Smooth muscle cell (in vitro differentiated cells): ENCODE measurements at regions not wholly inside any gene's neighbourhood (a gene's known extent, or its start where the extent isn't known, plus 50 kb on each side); places are given as distances from the start of the nearest gene placed in this dataset.

ENCODE experiments used
- DNase-seq: peaks from one replicate; lab custom pipeline; 2025; ENCODE audit not compliant: unreplicated experiment; lab: John Stamatoyannopoulos, UW
- H2AFZ ChIP-seq: fragments of 200-600 bp; sonication (generic); 2 replicates; pipeline ENCODE4 v1.6.0; 2016; ENCODE audit warnings: antibody characterized with exemption, low read depth, mild to moderate bottlenecking
- H3F3A ChIP-seq: fragments of 200-600 bp; sonication (generic); 2 replicates; pipeline ENCODE4 v1.6.0; 2017; ENCODE audit warnings: antibody characterized with exemption, low read depth
- H3K27ac ChIP-seq: fragments of 200-600 bp; sonication (generic); 2 replicates; pipeline ENCODE4 v1.5.1; 2016; ENCODE audit warnings: low read depth, mild to moderate bottlenecking
- H3K27me3 ChIP-seq: fragments of 200-600 bp; sonication (generic); 2 replicates; pipeline ENCODE4 v1.6.1; 2016; ENCODE audit warnings: low read depth, mild to moderate bottlenecking
- H3K36me3 ChIP-seq: fragments of 200-600 bp; sonication (generic); 2 replicates; pipeline ENCODE4 v1.5.1; 2016; ENCODE audit warnings: low read depth
- H3K4me1 ChIP-seq: fragments of 200-600 bp; sonication (generic); 2 replicates; pipeline ENCODE4 v1.5.1; 2016; ENCODE audit warnings: low read depth
- H3K4me2 ChIP-seq: fragments of 200-600 bp; sonication (generic); 2 replicates; pipeline ENCODE4 v1.6.0; 2016; ENCODE audit warnings: mild to moderate bottlenecking
- H3K4me3 ChIP-seq: fragments of 200-600 bp; sonication (generic); 2 replicates; pipeline ENCODE4 v1.5.1; 2016; ENCODE audit warnings: mild to moderate bottlenecking
- H3K79me2 ChIP-seq: fragments of 200-600 bp; sonication (generic); 2 replicates; pipeline ENCODE4 v1.6.0; 2016; ENCODE audit warnings: low read depth, mild to moderate bottlenecking
- H3K9ac ChIP-seq: fragments of 200-600 bp; sonication (generic); 2 replicates; pipeline ENCODE4 v1.6.0; 2016; ENCODE audit warnings: low read depth
- H3K9me3 ChIP-seq: fragments of 200-600 bp; sonication (generic); replicated peaks from 2 replicates; pipeline ENCODE4 v1.5.1; 2016; ENCODE audit warnings: low read depth
- H4K20me1 ChIP-seq: fragments of 200-600 bp; sonication (generic); 2 replicates; pipeline ENCODE4 v1.6.0; 2016; ENCODE audit warnings: low read depth
- WGBS: methylation state at CpG from one replicate; pipeline ENCODE4 v1.1.7; 2016; ENCODE audit warnings: low lambda C conversion rate; 5-methylcytosine and 5-hydroxymethylcytosine counted together
- TF ChIP-seq, protein P1 (sequence below): fragments of 200-600 bp; sonication (generic); IDR thresholded peaks from 2 replicates; pipeline ENCODE4 v1.5.1; 2017; ENCODE audit warnings: borderline replicate concordance, mild to moderate bottlenecking, antibody characterized with exemption; ENCODE audit not compliant: insufficient read depth, poor library complexity, severe bottlenecking

- no peaks in the 10 kb centered on the region for H3F3A ChIP-seq
- H3K4me3 ChIP-seq = no peak overlapping the region
- no peaks in the 10 kb centered on the region for H3K79me2 ChIP-seq
- no peaks in the 10 kb centered on the region for H3K9me3 ChIP-seq
- H3K4me1 ChIP-seq = no peaks in the 10 kb centered on the region
- DNase-seq = no peak
- WGBS = 93% methylated on average over 10 of the region's 10 CpGs
- no peak overlapping the region for H3K9ac ChIP-seq
- H4K20me1 ChIP-seq = no peaks in the 10 kb centered on the region
- H2AFZ ChIP-seq = no peak overlapping the region
- peaks cover 3% of the 10 kb centered on the region for H3K27me3 ChIP-seq
- TF ChIP-seq, protein P1, sequence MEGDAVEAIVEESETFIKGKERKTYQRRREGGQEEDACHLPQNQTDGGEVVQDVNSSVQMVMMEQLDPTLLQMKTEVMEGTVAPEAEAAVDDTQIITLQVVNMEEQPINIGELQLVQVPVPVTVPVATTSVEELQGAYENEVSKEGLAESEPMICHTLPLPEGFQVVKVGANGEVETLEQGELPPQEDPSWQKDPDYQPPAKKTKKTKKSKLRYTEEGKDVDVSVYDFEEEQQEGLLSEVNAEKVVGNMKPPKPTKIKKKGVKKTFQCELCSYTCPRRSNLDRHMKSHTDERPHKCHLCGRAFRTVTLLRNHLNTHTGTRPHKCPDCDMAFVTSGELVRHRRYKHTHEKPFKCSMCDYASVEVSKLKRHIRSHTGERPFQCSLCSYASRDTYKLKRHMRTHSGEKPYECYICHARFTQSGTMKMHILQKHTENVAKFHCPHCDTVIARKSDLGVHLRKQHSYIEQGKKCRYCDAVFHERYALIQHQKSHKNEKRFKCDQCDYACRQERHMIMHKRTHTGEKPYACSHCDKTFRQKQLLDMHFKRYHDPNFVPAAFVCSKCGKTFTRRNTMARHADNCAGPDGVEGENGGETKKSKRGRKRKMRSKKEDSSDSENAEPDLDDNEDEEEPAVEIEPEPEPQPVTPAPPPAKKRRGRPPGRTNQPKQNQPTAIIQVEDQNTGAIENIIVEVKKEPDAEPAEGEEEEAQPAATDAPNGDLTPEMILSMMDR = no peak
- H3K4me2 ChIP-seq = no peak overlapping the region
- H3K36me3 ChIP-seq = no peaks in the 10 kb centered on the region
- no peak overlapping the region for H3K27ac ChIP-seq
These were observed 209.1 kb downstream of the ERMARD start for GRCh38 chr6:169960521-169960885.

DNA sequence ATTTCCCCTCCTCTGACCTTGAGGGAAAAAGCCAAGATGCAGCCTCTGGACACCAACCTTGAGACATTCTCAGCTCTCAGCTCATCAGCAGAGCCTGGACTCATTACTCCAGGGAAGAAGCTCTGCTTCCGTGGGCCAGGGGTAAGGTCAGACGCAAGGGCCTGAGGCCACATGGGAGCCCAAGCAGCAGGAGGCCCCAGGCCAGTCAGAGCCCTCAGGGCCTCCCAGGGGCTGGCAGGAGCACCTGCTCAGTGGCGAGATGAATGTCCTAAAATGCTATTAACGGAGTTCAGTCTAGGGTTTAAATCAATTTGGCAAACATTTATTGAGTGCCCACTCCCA is 208.6 kb downstream of the ERMARD start:
- H3F3A ChIP-seq = no peaks in the 10 kb centered on the region
- no peaks in the 10 kb centered on the region for H4K20me1 ChIP-seq
- H3K4me3 ChIP-seq = no peak overlapping the region
- H3K27ac ChIP-seq = no peak overlapping the region
- 95% methylated on average over 4 of the region's 4 CpGs for WGBS
- DNase-seq = no peak
- H3K79me2 ChIP-seq = no peaks in the 10 kb centered on the region
- H3K27me3 ChIP-seq = peaks cover 5% of the 10 kb centered on the region
- H3K36me3 ChIP-seq = no peaks in the 10 kb centered on the region
- no peak overlapping the region for H3K4me2 ChIP-seq
- H3K9ac ChIP-seq = no peak overlapping the region
- no peak overlapping the region for H2AFZ ChIP-seq
- no peaks in the 10 kb centered on the region for H3K9me3 ChIP-seq
- H3K4me1 ChIP-seq = no peaks in the 10 kb centered on the region
- TF ChIP-seq, protein P1 = no peak

GRCh38 chr6:169959136-169960002 is 207.9 kb downstream of the ERMARD start:
- no peak overlapping the region for H3K4me3 ChIP-seq
- no peak overlapping the region for H3K27ac ChIP-seq
- H4K20me1 ChIP-seq = no peaks in the 10 kb centered on the region
- no peak overlapping the region for H2AFZ ChIP-seq
- WGBS = 88% methylated on average over 25 of the region's 28 CpGs
- H3K9ac ChIP-seq = no peak overlapping the region
- H3K27me3 ChIP-seq = peaks cover 5% of the 10 kb centered on the region
- H3K4me2 ChIP-seq = no peak overlapping the region
- no peaks in the 10 kb centered on the region for H3K79me2 ChIP-seq
- no peaks in the 10 kb centered on the region for H3K36me3 ChIP-seq
- TF ChIP-seq, protein P1 = no peak
- no peaks in the 10 kb centered on the region for H3F3A ChIP-seq
- DNase-seq = no peak
- no peaks in the 10 kb centered on the region for H3K9me3 ChIP-seq
- no peaks in the 10 kb centered on the region for H3K4me1 ChIP-seq

- Histone ChIP-seq H3K36me3 (no peaks in the 10 kb centered on the region), H3F3A (no peaks in the 10 kb centered on the region), H3K79me2 (no peaks in the 10 kb centered on the region), H3K9ac (no peak overlapping the region), H2AFZ (no peak overlapping the region), H3K27ac (no peak overlapping the region), H3K27me3 (peaks cover 5% of the 10 kb centered on the region), H3K4me2 (no peak overlapping the region), H3K4me3 (no peak overlapping the region), H4K20me1 (no peaks in the 10 kb centered on the region), H3K4me1 (no peaks in the 10 kb centered on the region), H3K9me3 (no peaks in the 10 kb centered on the region)
- DNase-seq = no peak
- 95% methylated on average over 10 of the region's 10 CpGs for WGBS
- TF ChIP-seq, protein P1 = no peak
These were observed 207.1 kb downstream of the ERMARD start for GRCh38 chr6:169958510-169958909.
